ENCODE measurements at regions not wholly inside any gene's neighbourhood (a gene's known extent, or its start where the extent isn't known, plus 50 kb on each side); places are given as distances from the start of the nearest gene placed in this dataset.

- TF ChIP-seq POLR2A (IDR thresholded peaks at IDR 0.05): no peak
- TF ChIP-seq CTCF (IDR thresholded peaks at IDR 0.05): no peak
These were observed 182.1 kb downstream of the CPE start for GRCh38 chr4:165560941-165561340.
